Forelimb muscle (tissue), 1 donor: ENCODE measurements at regions not wholly inside any gene's neighbourhood (a gene's known extent, or its start where the extent isn't known, plus 50 kb on each side); places are given as distances from the start of the nearest gene placed in this dataset.
"Not testable (repeated sequence)": the region's sequence is repeated elsewhere in the genome, so short reads cannot be mapped to it uniquely, and the experiment has no call there.

Source experiments
- DNase-seq: peaks from one replicate; pipeline ENCODE4 v3.0.0-alpha.2; 2013; ENCODE audit warnings: low read depth

- DNase-seq: no peak
Observed at GRCh38 chr12:67716817-67717216, 68.3 kb downstream of the DYRK2 start.

DNA sequence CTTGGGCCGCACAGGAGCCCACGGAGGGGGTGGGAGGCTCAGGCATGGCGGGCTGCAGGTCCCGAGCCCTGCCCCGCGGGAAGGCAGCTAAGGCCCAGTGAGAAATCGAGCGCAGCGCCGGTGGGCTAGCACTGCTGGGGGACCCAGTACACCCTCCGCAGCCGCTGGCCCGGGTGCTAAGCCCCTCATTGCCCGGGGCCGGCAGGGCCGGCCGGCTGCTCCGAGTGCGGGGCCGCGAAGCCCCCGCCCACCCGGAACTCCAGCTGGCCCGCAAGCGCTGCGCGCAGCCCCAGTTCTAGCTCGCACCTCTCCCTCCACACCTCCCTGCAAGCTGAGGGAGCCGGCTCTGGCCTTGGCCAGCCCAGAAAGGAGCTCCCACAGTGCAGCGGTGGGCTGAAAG, 70.8 kb downstream of the DYRK2 start:
- DNase-seq: not testable (repeated sequence)

DNA sequence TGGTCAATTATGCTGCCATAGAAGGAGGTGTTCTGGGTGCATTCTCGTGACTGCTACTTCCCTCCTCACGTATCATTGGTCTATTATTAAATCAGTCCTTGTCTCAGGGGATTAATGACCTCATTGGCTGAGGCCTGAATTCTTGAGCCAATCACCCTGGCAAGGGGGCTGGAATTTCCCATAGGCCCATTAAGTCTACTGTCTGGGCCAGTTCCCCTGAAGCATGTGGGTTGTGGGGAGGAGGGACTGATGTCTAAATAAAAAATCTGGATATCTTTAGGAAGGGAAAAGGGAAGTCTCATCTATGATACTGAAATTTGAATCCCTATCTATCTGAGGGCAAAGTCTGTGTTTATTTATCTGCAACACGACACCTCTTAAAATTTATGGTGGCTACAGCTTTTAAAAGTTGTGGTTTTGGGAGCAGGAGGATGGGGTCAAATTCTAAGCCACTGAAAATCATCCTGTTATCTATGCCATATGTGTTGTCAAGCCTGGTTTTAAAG, 71.9 kb downstream of the DYRK2 start:
- no peak for DNase-seq

DNA sequence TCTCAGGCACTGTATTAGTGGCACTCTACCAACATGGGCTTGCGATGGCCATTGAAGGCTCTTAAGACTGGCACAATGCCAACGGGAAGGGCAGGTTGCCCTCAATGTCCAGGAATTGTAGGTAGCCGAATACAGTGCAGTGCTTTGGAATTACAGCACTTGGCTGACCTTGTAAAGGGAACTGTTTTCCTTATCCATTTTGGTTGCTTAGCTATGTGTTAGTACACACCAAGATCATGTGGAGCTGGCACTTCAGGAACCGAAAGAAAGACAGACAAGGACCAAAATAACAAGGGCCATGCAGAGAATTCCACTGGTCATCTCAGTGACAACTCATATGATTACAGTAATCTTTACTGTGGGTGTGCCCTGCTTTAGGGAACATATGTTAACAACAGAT, 72.7 kb downstream of the DYRK2 start:
- no peak for DNase-seq

DNA sequence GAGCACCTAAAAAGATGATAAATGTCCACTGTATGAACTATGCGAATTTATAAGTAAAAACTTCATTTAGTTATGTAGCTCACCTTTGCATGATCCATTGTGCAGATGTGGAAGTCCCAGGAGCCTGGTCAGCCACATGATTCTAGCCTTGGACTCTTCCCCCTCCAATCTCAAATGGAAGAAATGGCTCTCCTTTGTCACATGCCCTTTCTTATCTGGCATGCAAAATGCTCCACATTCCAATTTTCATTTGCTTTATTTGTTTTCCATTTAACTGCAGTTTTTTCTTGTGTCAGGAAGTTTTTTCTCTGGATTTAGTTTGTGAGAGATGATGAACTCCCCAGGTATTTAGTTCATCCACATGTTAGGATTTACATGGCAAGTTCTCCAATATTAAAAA, 73.8 kb downstream of the DYRK2 start:
- no peak for DNase-seq

- no peak for DNase-seq
Observed at GRCh38 chr12:67726868-67727267, 78.3 kb downstream of the DYRK2 start.

DNA sequence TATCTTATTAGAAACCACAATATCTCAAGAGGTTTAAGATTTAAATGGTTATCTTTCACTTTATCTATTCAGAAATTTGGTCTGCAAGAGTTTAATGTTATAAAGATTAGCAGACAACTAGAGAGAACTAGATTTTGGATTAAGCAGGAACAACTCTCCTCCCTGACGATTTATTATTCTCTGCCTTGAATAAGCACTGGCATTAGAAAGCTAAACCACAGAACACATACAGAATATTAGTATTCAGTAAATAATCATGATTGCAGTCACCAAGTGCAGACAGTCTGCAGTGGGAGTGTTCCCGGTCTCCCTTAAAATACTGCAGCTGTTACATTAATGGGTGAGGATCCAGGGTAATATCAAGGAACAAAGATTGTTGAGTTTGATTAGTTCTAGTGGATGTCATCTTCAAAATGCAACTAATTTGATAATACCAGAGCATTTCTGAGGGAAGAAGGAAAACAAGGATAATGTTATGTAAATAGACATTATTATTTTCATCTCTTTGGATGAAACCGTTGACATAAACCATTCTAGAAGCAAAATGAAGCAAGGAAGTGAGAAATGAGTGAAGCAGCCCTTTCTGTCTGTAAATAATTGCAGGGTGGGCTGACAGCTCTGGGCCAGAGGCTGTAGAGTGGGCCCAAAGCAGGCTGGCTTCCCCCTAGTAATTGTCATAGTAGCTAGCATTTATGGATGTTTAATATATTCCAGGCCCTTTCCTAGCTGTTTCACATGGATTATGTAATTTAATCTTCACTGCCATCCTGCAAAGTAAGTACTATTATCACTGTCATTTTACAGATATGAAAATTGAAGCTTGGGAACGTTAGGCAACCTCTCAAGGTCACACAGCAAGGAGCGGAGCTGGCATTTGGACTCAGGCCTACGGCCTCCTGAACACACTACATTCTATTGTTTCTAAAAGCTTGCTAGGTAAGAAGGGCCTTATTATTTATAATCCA, 79.4 kb downstream of the DYRK2 start:
- no peak for DNase-seq

DNA sequence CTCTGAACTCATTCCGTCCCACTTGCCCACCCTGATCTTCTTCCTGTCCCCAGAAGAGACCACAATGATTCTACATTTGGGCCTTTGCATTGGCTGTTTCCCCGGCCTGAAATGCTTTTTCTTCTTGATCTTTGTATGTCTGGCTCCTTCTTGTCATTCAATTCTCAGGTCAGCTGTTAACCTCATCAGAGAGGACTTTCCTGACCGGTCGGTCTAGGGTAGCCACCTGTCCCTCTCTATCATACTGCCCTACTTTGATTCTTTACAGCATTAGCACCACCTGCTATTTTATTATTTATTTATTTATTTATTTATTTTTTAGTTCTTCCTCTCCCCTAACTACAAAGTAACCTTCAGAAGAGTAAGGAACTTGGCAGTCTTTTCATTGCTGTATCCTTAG, 84.3 kb downstream of the DYRK2 start:
- DNase-seq: no peak

GRCh38 chr12:67735868-67736267, 87.3 kb downstream of the DYRK2 start:
- no peak for DNase-seq

DNA sequence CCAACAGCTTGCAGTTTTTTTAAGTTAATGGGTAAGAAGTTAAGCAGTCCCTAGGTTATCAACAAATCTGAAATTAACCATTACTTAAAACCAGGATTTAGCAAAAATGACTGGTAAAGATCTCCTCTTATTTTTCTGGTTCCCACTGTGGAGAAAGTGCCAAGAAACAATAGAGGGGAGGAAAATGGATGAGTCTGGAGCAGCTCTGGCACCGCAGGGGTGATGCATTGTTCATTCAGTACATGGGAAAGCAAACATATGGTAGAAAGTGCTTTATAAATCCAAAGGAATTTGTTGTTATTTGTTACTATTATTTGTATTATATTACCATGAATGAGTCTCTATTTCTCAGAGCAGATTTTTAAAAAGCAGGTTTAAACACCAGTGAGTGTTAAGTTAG, 92.2 kb downstream of the DYRK2 start:
- no peak for DNase-seq

GRCh38 chr12:67741270-67741669, 92.7 kb downstream of the DYRK2 start:
- no peak for DNase-seq

GRCh38 chr12:67742461-67742860, 93.9 kb downstream of the DYRK2 start:
- DNase-seq: no peak

DNA sequence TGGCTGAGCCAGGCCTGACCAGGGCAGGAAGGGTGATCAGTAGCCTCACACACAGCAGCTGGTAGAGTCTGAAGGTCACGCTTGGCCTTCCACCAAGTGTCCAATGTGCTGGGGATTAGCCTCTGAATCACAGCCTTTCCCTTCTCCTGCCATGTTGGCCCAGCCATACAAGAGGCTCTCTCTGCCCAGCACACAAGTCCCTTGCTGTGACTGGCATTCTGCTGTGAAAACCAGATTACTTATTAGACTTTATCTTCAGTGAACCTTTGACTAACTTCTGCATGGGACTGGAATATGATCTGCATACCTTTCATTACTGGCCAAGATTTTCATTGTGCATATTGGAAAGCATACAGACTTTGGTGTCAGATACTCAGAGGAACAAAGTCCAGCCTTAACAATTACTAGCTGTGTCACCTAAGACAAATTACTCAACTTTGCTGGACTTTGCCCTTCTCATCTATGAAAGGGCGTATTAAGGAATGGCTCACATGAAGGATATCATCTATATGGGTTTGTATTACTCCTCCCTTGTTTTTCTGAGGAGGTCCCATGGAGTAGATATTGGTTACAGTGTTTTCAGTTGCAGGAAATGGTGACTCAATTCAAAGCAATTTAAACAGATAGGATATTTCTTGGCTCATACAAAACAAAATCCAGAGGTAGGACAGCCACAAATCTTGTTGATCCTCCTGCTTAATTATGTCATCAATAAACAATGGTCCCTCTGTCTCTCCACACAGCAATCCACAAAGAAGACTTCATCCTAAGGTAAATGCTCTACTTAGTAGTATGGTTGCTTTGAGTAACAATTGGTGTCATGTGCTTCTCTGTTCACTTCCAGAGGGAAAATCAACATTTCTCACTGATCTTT, 99.6 kb downstream of the DYRK2 start:
- no peak for DNase-seq

GRCh38 chr12:67748743-67749040, 100.1 kb downstream of the DYRK2 start:
- no peak for DNase-seq

DNA sequence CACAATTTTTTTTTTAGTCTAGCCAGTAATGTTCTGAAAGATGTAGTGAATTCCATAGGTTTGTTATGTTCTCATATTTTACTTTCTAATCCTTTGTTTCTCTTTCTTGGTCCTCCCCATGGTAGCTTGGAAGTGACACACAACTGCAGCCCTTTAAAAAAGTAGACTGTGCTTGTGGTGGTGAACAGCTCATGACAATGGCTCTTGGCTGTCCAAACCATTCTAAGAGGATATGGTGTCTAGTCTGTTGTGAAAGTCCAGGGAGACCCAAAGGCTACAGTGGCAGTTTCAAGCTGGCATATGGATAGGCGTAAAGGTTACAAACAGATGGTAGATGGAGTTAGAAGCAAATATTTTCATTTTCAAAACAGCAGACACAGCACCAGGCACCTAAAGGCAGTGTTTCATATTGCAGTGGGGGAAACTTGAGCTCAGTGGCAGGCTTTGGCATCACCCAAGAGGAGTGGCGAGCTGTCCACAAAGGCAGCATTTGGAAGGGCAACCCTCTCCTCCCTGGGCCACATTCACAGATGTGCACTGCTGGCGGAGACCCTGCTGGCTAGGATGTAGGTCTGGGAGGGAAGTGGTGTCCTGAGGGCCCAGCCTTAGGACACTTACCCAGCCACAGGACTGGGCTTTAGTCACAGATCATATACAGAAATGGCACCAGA, 102.1 kb downstream of the DYRK2 start:
- DNase-seq: no peak

DNA sequence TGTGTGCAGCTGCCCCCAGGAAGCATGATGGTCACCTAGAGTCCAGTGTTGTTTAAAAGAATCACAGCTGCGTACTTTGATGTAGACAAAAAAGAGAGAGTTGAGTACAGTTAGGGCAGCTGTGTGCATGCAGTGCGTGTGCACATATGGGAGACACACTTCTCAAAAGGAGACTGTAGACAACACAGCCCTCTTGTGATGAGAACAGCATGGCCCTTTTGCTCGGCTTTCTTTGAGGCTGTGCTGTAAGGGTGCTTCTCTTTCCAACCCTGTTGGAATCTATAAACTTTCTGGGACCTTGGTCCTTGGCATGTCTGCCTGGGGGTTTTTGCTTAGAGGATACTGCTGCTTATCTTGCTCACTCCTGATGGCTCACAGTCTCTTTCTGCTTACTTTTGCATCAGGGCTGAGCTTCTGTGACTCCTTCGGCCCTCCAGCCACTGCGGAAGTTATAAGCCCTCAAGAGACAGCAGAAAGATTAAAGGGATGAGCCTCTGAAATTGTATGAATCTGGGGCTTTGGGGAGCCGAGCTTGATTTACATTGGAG, 102.9 kb downstream of the DYRK2 start:
- DNase-seq: no peak

- no peak for DNase-seq
Observed at GRCh38 chr12:67752226-67752732, 103.7 kb downstream of the DYRK2 start.

DNA sequence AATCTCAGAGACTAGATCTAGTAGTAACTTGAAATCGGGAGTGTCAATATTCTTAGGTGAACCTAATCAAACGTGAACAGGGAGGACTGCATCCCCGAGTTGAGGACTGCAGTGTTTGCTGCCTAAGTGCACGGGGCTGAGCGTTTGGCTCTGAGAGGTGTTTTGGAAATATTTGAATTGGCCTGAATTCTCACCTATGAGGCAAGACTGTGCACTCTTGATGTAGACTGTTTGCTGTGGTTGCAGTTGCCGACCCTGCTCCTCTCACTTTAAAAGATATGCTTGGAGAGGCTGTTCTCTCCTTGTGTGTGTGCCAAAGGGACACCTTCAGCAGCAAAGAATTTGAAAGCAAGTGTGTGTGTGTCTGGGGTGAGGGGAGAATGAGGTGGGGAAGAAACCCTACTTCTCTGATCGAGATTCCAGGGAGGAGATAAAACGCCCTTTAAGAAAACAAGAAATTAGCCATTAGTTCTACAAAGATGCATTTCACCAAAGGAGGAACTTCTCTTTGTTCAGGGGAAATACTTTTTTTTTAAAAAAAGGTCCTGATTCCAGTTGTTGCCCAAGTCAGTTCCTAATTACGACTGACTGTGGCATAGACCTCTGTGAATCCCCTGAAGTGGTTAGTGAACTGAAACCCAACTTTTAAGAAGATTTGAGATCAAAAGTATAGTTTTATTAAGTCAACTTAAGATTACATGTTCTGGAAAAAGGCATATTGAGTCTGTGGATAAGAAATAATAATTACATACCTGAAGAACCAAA, 106.6 kb downstream of the DYRK2 start:
- DNase-seq: no peak

- no peak for DNase-seq
Observed at GRCh38 chr12:67757651-67758050, 109.1 kb downstream of the DYRK2 start.

DNA sequence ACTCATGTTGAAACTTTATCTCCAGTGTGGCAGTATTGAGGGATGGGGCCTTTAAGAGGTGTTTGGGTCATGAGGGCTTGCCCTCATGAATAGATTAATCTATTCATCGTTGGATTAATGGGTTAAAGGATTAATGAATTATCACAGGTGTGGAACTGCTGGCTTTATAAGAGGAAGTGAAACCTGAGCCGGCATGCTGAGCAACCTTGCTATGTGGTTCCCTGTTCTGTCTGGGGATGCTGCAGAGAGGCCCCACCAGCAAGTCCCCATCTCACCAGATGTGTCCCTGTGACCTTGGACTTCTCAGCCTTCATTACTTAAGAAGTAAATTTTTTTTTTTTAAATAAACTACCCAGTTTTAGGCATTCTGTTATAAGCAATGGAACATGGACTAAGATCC, 109.6 kb downstream of the DYRK2 start:
- DNase-seq: no peak

GRCh38 chr12:67758521-67758920, 110.0 kb downstream of the DYRK2 start:
- DNase-seq: no peak
